HL-60 (cell line): ENCODE measurements at regions not wholly inside any gene's neighbourhood (a gene's known extent, or its start where the extent isn't known, plus 50 kb on each side); places are given as distances from the start of the nearest gene placed in this dataset.

ENCODE experiments used
- DNase-seq, 2 experiments: peaks; one replicate each; pipeline ENCODE4 v3.0.0-alpha.2; 2010 to 2020; ENCODE audit warnings: low read depth in 1 of 2, low spot score in 1 of 2
- H3K27ac ChIP-seq: fragments of 250-450 bp; sonication (Bioruptor Pico); replicated peaks from 2 replicates; pipeline ENCODE4 v1.5.1; 2020; ENCODE audit warnings: mild to moderate bottlenecking, moderate library complexity
- H3K27me3 ChIP-seq: fragments of 250-450 bp; sonication (Bioruptor Pico); 2 replicates; pipeline ENCODE4 v1.5.1; 2021; ENCODE audit warnings: mild to moderate bottlenecking, moderate library complexity; ENCODE audit not compliant: insufficient read depth, poor library complexity, severe bottlenecking
- H3K4me3 ChIP-seq: replicated peaks from 2 replicates; pipeline ENCODE4 v1.5.1; 2011; ENCODE audit warnings: mild to moderate bottlenecking, control low read depth, low read length; ENCODE audit not compliant: insufficient read depth
- GABPA ChIP-seq: IDR thresholded peaks from 2 replicates; pipeline ENCODE4 v1.6.1; 2012; ENCODE audit warnings: low read depth
- POLR2AphosphoS5 ChIP-seq: IDR thresholded peaks from 2 replicates; pipeline ENCODE4 v1.6.1; 2012; ENCODE audit warnings: low read depth
- SPI1 ChIP-seq: IDR thresholded peaks from 2 replicates; pipeline ENCODE4 v1.6.1; 2012; ENCODE audit warnings: low read depth, mild to moderate bottlenecking, borderline replicate concordance
- TF ChIP-seq, protein P1 (sequence below): IDR thresholded peaks from 2 replicates; pipeline ENCODE4 v1.6.1; 2012; ENCODE audit warnings: low read depth; ENCODE audit not compliant: insufficient replicate concordance
- TF ChIP-seq, protein P2 (sequence below): IDR thresholded peaks from one replicate; pipeline ENCODE4 v1.5.1; 2011; ENCODE audit warnings: low read length, control low read depth, inconsistent platforms; ENCODE audit not compliant: insufficient read depth

DNA sequence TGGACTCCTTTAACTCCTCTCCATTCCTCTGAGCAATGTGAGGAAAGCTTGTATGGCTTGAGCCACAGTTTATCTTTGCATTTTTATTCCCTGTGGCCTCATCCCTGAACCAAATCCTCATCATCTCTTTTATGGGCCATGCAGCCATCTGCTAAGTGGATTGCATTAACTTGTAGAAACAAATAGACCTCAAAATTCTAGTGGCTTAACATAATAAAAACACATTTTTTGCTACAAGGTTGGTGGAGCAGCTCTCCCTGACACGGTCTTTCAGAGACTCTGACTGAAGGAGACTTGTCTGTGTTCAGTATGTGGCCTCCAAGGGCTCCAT, 135.3 kb downstream of the RPL22L1 start:
- no peak for DNase-seq
- Histone ChIP-seq H3K27me3 (peaks cover 4% of the 10 kb centered on the region), H3K4me3 (no peak overlapping the region), H3K27ac (no peak overlapping the region)
- TF ChIP-seq, protein P1, sequence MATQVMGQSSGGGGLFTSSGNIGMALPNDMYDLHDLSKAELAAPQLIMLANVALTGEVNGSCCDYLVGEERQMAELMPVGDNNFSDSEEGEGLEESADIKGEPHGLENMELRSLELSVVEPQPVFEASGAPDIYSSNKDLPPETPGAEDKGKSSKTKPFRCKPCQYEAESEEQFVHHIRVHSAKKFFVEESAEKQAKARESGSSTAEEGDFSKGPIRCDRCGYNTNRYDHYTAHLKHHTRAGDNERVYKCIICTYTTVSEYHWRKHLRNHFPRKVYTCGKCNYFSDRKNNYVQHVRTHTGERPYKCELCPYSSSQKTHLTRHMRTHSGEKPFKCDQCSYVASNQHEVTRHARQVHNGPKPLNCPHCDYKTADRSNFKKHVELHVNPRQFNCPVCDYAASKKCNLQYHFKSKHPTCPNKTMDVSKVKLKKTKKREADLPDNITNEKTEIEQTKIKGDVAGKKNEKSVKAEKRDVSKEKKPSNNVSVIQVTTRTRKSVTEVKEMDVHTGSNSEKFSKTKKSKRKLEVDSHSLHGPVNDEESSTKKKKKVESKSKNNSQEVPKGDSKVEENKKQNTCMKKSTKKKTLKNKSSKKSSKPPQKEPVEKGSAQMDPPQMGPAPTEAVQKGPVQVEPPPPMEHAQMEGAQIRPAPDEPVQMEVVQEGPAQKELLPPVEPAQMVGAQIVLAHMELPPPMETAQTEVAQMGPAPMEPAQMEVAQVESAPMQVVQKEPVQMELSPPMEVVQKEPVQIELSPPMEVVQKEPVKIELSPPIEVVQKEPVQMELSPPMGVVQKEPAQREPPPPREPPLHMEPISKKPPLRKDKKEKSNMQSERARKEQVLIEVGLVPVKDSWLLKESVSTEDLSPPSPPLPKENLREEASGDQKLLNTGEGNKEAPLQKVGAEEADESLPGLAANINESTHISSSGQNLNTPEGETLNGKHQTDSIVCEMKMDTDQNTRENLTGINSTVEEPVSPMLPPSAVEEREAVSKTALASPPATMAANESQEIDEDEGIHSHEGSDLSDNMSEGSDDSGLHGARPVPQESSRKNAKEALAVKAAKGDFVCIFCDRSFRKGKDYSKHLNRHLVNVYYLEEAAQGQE = no peak
- TF ChIP-seq SPI1 = no peak

DNA sequence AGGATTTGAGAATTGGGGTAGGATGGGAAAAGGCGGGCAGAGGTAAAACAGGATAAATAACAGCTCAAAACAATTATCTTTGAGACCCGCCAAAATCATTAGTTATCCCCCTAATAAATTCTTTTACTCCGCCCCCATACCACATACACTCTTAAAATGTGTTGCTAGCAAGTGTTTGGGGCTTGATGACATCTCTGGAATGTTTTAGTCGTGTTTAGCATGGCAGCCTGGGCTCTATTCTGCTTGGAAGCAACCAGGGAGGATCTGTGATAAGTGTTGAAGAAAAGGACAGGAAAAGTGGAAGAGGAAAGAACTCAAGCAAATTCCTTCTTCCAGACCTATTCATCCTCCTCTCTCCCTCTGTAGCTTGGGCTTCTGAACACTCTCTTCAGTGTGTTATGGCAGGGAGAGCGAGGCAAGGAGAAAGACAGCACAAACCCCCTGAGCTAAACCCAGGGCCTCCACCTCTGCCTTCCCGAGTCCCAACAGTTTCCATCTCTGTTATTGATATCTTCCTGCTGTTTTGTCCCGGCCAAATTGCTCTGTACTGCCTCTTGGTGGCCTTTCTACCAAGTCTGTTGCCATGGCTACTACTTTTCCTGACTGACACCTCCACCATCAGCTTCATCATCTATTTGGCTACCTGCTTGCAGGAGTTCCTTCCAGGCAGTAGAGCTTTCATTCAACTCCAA, 135.8 kb downstream of the RPL22L1 start:
- H3K27ac ChIP-seq = no peak overlapping the region
- TF ChIP-seq GABPA (no peak), SPI1 (no peak), POLR2AphosphoS5 (no peak)
- TF ChIP-seq, protein P2, sequence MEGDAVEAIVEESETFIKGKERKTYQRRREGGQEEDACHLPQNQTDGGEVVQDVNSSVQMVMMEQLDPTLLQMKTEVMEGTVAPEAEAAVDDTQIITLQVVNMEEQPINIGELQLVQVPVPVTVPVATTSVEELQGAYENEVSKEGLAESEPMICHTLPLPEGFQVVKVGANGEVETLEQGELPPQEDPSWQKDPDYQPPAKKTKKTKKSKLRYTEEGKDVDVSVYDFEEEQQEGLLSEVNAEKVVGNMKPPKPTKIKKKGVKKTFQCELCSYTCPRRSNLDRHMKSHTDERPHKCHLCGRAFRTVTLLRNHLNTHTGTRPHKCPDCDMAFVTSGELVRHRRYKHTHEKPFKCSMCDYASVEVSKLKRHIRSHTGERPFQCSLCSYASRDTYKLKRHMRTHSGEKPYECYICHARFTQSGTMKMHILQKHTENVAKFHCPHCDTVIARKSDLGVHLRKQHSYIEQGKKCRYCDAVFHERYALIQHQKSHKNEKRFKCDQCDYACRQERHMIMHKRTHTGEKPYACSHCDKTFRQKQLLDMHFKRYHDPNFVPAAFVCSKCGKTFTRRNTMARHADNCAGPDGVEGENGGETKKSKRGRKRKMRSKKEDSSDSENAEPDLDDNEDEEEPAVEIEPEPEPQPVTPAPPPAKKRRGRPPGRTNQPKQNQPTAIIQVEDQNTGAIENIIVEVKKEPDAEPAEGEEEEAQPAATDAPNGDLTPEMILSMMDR = no peak
- TF ChIP-seq, protein P1 = no peak
- H3K4me3 ChIP-seq = no peak overlapping the region
- DNase-seq = no peak
- peaks cover 4% of the 10 kb centered on the region for H3K27me3 ChIP-seq

DNA sequence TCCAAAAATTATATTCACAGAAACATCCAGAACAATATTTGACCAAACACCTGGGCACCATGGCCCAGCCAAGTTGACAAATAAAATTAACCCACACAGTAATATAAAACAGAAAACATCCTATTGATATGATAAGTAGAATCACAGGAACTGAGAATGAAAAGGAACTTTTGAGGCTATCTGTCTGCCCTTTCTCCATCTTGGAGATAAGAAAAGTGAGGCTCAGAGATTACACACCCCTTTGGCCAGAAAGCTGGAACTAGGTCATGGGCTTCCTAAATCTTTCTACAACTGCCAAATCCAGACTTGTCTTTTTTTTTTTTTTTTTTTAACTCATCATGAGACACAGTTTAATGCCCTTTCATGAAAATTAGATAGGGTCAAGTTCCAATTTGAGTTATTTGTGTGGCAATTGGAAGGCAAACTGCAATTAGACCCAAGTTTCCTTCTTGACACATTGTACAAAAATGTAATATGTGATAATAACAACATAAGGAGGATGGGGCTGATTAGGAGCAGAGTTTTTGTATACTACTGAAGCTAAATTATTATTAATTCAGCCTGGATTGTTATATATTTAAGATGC, 137.2 kb downstream of the RPL22L1 start:
- no peak for DNase-seq
- Histone ChIP-seq H3K4me3 (no peak overlapping the region), H3K27ac (no peak overlapping the region), H3K27me3 (peaks cover 4% of the 10 kb centered on the region)
- TF ChIP-seq POLR2AphosphoS5 (no peak), SPI1 (no peak), GABPA (no peak)
- TF ChIP-seq, protein P2 = no peak

DNA sequence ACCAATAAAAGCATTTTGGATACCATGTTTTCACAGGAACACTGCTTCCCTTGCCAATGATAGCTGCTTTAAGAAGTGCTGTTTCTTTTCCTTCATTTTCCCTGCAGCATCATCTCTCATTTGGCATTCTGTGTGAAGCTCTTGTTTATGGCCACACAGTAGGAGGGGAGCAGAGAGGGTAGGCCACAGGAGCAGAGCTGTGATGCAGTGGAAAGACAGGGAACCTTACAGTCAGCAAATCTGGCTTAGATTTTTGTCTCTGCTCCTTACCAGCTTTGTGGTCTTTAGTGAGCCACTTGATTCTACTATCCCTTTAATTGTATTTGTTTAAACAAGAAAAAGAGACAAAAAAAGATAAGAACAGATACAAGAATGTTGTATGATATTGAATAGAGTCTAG, 138.7 kb downstream of the RPL22L1 start:
- TF ChIP-seq, protein P1 = no peak
- TF ChIP-seq SPI1 = no peak
- TF ChIP-seq, protein P2 = no peak
- TF ChIP-seq GABPA = no peak
- no peak for TF ChIP-seq POLR2AphosphoS5
- DNase-seq = no peak
- peaks cover 4% of the 10 kb centered on the region for H3K27me3 ChIP-seq
- no peak overlapping the region for H3K27ac ChIP-seq
- no peak overlapping the region for H3K4me3 ChIP-seq
